SJCRH30 (cell line): ENCODE measurements at regions not wholly inside any gene's neighbourhood (a gene's known extent, or its start where the extent isn't known, plus 50 kb on each side); places are given as distances from the start of the nearest gene placed in this dataset.
"Not testable (repeated sequence)": the region's sequence is repeated elsewhere in the genome, so short reads cannot be mapped to it uniquely, and the experiment has no call there.

Experiments used
- DNase-seq, 2 experiments: peaks; one replicate each; pipeline ENCODE4 v3.0.0-alpha.2; 2015 to 2020
- H3K27ac ChIP-seq: fragments of 250-450 bp; sonication (Bioruptor Pico); 2 replicates; pipeline ENCODE4 v1.5.1; 2020; ENCODE audit warnings: mild to moderate bottlenecking, moderate library complexity
- H3K27me3 ChIP-seq: fragments of 250-450 bp; sonication (Bioruptor Pico); 2 replicates; pipeline ENCODE4 v1.5.1; 2020; ENCODE audit warnings: mild to moderate bottlenecking, moderate library complexity
- H3K36me3 ChIP-seq: fragments of 250-450 bp; sonication (Bioruptor Pico); 2 replicates; pipeline ENCODE4 v1.5.1; 2020; ENCODE audit warnings: mild to moderate bottlenecking, moderate library complexity
- H3K4me1 ChIP-seq: fragments of 250-450 bp; sonication (Bioruptor Pico); 2 replicates; pipeline ENCODE4 v1.5.1; 2020; ENCODE audit warnings: mild to moderate bottlenecking, moderate library complexity
- H3K4me3 ChIP-seq: fragments of 250-450 bp; sonication (Bioruptor Pico); 2 replicates; pipeline ENCODE4 v1.5.1; 2020; ENCODE audit warnings: mild to moderate bottlenecking, moderate library complexity
- H3K9me3 ChIP-seq: fragments of 250-450 bp; sonication (Bioruptor Pico); replicated peaks from 2 replicates; pipeline ENCODE4 v1.5.1; 2020; ENCODE audit warnings: mild to moderate bottlenecking, moderate library complexity

- H3K36me3 ChIP-seq, result no peaks in the 10 kb centered on the region
- no peak overlapping the region for H3K27ac ChIP-seq
- no peaks in the 10 kb centered on the region for H3K9me3 ChIP-seq
- H3K4me3 ChIP-seq, result no peak overlapping the region
- H3K4me1 ChIP-seq, result no peaks in the 10 kb centered on the region
- no peaks in the 10 kb centered on the region for H3K27me3 ChIP-seq
- no peak for DNase-seq
Measured at GRCh38 chr6:14992382-14992781, 253.5 kb upstream of the JARID2 start.

DNA sequence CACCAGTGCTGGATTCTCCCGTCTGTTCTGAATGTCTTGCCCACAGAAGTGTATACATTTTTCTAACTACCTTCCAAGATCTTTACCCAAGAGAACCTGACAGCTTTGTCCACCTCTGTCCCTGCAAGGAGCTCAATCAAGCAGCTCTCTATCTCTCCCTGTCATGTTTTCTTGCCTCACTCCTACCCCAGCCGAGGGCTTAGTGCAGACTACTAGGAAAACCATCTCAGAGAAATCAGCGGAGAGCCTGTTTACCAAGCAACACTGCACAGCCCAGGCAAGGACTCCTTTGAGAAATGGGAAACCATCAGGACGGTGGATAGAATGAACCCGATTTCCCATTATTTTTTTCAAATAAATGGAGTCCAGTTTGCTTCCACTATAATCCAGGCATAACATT lies 250.7 kb upstream of the JARID2 start:
- Histone ChIP-seq H3K27ac (no peak overlapping the region), H3K36me3 (no peaks in the 10 kb centered on the region), H3K4me3 (no peak overlapping the region), H3K9me3 (no peaks in the 10 kb centered on the region), H3K4me1 (no peaks in the 10 kb centered on the region), H3K27me3 (no peaks in the 10 kb centered on the region)
- no peak for DNase-seq

- Histone ChIP-seq H3K27ac (no peak overlapping the region), H3K4me3 (no peak overlapping the region)
- no peak for DNase-seq
Measured at GRCh38 chr6:14995966-14996602, 249.8 kb upstream of the JARID2 start.

GRCh38 chr6:14996892-14997291 lies 249.0 kb upstream of the JARID2 start:
- H3K36me3 ChIP-seq, result no peaks in the 10 kb centered on the region

More at GRCh38 chr6:14995966-14996602, 249.8 kb upstream of the JARID2 start:
- Histone ChIP-seq H3K36me3 (no peaks in the 10 kb centered on the region), H3K4me1 (no peaks in the 10 kb centered on the region), H3K9me3 (no peaks in the 10 kb centered on the region), H3K27me3 (no peaks in the 10 kb centered on the region)

GRCh38 chr6:14997507-14997906 lies 248.4 kb upstream of the JARID2 start:
- DNase-seq, result no peak
- H3K4me1 ChIP-seq, result no peaks in the 10 kb centered on the region

More at GRCh38 chr6:14996892-14997291, 249.0 kb upstream of the JARID2 start:
- H3K4me1 ChIP-seq, result no peaks in the 10 kb centered on the region
- no peak for DNase-seq
- no peak overlapping the region for H3K4me3 ChIP-seq
- no peaks in the 10 kb centered on the region for H3K9me3 ChIP-seq
- H3K27ac ChIP-seq, result no peak overlapping the region
- no peaks in the 10 kb centered on the region for H3K27me3 ChIP-seq

DNA sequence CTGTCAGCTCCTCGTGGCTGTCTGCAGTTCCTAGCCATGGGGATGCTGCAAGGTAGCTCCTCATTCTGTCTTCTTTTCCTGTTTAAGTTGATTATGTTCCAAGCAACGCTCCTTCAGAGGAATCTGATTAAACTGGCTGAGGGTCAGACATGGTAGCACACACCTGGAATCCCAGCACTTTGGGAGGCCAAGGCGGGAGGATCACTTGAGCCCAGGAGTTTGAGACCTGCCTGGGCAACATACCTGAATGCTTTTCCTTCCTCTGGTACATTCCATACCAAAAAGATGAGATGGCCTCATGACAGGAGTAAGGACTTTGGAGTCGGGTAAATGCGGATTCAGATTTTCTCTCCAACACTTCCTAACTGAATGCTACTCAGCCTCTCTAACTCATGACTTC lies 246.8 kb upstream of the JARID2 start:
- H3K9me3 ChIP-seq, result no peaks in the 10 kb centered on the region
- no peak for DNase-seq
- no peak overlapping the region for H3K4me3 ChIP-seq
- H3K27me3 ChIP-seq, result no peaks in the 10 kb centered on the region
- no peaks in the 10 kb centered on the region for H3K36me3 ChIP-seq
- H3K27ac ChIP-seq, result no peak overlapping the region
- no peaks in the 10 kb centered on the region for H3K4me1 ChIP-seq

More at GRCh38 chr6:14997507-14997906, 248.4 kb upstream of the JARID2 start:
- no peaks in the 10 kb centered on the region for H3K9me3 ChIP-seq
- H3K27ac ChIP-seq, result no peak overlapping the region
- no peak overlapping the region for H3K4me3 ChIP-seq
- H3K36me3 ChIP-seq, result no peaks in the 10 kb centered on the region
- no peaks in the 10 kb centered on the region for H3K27me3 ChIP-seq

GRCh38 chr6:15001326-15001910 lies 244.5 kb upstream of the JARID2 start:
- Histone ChIP-seq H3K9me3 (no peaks in the 10 kb centered on the region), H3K27ac (no peak overlapping the region)
- DNase-seq, result peak in 1 of 2 experiments; percentile 27

DNA sequence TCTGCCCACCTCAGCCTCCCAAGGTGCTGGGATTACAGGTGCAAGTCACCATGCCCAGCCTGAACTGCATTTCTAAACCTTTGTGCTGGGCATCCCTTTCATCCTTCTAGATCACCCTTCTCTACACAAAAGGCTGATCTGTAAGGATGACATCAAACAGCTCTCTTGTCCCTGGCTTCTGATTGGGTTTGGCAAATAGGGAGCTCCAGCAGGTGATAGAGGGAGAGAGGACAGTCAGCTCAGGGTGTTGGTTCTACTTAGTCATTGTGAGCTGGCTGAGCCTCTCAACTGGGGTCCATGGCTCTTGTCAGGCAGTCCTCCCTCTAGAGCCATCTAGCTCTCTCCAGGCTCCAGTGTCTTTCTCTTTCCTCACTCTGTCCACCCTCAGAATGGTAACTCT lies 237.6 kb upstream of the JARID2 start:
- peaks cover 9% of the 10 kb centered on the region for H3K4me1 ChIP-seq
- no peak overlapping the region for H3K4me3 ChIP-seq
- H3K27ac ChIP-seq, result no peak overlapping the region
- H3K36me3 ChIP-seq, result no peaks in the 10 kb centered on the region
- no peaks in the 10 kb centered on the region for H3K9me3 ChIP-seq
- DNase-seq, result no peak
- H3K27me3 ChIP-seq, result no peaks in the 10 kb centered on the region

More at GRCh38 chr6:15001326-15001910, 244.5 kb upstream of the JARID2 start:
- H3K27me3 ChIP-seq, result no peaks in the 10 kb centered on the region
- H3K4me1 ChIP-seq, result no peaks in the 10 kb centered on the region
- H3K36me3 ChIP-seq, result no peaks in the 10 kb centered on the region
- H3K4me3 ChIP-seq, result no peak overlapping the region

GRCh38 chr6:15014958-15015357 lies 230.9 kb upstream of the JARID2 start:
- H3K4me3 ChIP-seq, result no peak overlapping the region
- no peaks in the 10 kb centered on the region for H3K27me3 ChIP-seq
- peaks cover 4% of the 10 kb centered on the region for H3K4me1 ChIP-seq
- H3K36me3 ChIP-seq, result no peaks in the 10 kb centered on the region
- H3K27ac ChIP-seq, result no peak overlapping the region
- no peaks in the 10 kb centered on the region for H3K9me3 ChIP-seq
- no peak for DNase-seq

DNA sequence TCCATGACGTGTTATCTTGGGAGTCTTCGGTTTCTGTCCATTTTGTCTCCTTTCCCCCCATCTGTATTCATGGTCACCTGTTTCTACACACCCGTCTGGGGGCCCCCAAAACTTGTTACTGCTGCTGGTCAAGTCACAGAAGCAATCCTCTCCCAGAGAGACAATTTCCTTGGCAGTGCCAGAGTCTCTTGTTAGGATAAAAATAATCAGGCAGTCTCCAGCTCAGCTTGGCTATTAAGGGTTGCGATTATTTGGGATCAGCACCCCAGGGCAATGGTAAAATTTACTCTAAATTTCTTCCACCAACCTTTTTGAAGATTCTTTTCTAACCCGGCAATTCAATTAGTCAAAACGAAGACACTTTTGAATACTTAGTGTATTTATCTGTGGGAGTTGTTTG lies 229.1 kb upstream of the JARID2 start:
- no peaks in the 10 kb centered on the region for H3K9me3 ChIP-seq
- H3K36me3 ChIP-seq, result no peaks in the 10 kb centered on the region
- DNase-seq, result no peak
- no peak overlapping the region for H3K27ac ChIP-seq
- H3K4me1 ChIP-seq, result no peaks in the 10 kb centered on the region
- H3K4me3 ChIP-seq, result no peak overlapping the region
- no peaks in the 10 kb centered on the region for H3K27me3 ChIP-seq

DNA sequence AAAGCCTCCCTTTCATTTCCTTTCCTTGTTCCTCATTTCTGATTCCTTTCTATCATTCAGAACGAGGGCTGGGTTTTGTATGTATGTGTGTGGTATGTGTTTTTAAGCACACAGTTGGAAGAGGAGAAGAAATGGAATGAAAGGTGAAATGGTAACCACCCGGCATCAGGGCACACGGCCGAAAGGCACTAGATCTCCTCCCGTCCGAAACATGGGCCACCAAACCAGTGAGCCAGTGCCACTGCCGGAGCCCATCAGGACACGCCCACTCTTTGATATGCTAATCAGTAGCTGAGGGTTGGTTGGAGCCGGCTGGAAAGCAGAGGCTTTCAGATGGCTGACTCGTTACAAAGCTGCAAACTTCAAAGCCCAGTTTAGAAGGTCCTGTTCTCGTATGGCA lies 228.6 kb upstream of the JARID2 start:
- no peak for DNase-seq
- Histone ChIP-seq H3K36me3 (no peaks in the 10 kb centered on the region), H3K4me1 (no peaks in the 10 kb centered on the region), H3K27ac (no peak overlapping the region), H3K4me3 (no peak overlapping the region), H3K27me3 (no peaks in the 10 kb centered on the region), H3K9me3 (no peaks in the 10 kb centered on the region)

- DNase-seq, result no peak
- no peaks in the 10 kb centered on the region for H3K27me3 ChIP-seq
- no peak overlapping the region for H3K27ac ChIP-seq
- no peaks in the 10 kb centered on the region for H3K4me1 ChIP-seq
- H3K36me3 ChIP-seq, result no peaks in the 10 kb centered on the region
- H3K4me3 ChIP-seq, result no peak overlapping the region
- no peaks in the 10 kb centered on the region for H3K9me3 ChIP-seq
Measured at GRCh38 chr6:15017803-15018202, 228.1 kb upstream of the JARID2 start.

DNA sequence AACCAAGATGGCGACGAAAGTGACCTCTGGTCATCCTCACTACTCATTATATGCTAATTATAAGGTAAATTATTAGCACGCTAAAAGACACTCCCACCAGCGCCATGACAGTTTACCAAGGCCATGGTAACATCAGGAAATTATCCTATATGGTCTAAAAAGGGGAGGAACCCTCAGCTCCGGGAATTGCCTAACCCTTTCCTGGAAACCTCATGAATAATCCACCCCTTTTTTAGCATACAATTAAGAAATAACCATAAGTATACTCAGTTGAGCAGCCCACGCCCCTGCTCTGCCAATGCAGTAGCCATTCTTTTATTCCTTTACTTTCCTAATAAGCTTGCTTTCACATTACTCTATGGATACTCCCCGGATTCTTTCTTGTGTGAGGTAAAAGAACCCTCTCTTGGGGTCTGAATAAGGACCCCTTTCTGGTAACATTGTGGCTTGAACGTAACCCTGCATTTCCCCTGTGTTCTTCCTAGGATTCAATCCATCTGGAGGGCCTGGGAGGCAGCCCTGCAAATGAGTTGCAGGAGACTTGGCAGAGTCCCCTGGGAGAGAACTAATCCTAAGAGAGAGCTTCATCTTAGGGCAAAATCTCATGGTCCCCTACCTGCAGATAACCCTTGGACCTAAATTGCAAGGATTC lies 225.6 kb upstream of the JARID2 start:
- Histone ChIP-seq H3K9me3 (no peaks in the 10 kb centered on the region), H3K4me1 (no peaks in the 10 kb centered on the region), H3K27me3 (no peaks in the 10 kb centered on the region), H3K27ac (no peak overlapping the region), H3K36me3 (no peaks in the 10 kb centered on the region), H3K4me3 (no peak overlapping the region)
- no peak for DNase-seq

DNA sequence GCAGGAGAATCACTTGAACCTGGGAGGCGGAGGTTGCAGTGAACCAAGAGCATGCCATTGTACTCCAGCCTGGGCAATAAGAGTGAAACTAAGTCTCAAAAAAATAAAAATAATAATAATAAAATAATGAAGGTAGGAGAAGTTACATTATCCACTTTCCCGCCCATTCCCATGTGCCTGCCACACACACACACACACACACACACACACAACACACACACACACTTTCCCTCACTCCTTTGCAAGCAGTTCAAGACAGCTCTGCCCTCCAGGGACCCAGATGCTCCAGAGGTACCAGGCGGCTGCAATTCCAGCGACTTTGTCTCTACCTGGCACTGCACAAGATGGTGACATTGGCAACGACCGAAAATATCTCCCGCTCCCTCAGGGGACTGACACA lies 224.8 kb upstream of the JARID2 start:
- no peak for DNase-seq

DNA sequence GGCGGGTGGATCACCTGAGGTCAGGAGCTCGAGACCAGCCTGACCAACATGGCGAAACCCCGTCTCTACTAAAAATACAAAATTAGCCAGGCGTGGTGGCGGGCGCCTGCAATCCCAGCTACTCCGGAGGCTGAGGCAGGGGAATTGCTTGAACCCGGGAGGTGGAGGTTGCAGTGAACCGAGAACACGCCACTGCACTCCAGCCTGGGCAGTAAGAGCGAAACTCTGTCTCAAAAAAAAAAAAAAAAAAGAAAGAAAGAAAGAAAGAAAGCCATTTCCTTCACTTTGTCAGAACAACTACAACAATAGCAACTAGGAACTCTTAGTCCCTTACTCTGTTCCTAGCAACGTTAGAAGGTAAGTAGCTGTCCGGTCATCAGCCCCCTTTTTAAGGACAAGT lies 222.9 kb upstream of the JARID2 start:
- H3K27ac ChIP-seq, H3K36me3 ChIP-seq, H3K4me1 ChIP-seq, H3K4me3 ChIP-seq, H3K27me3 ChIP-seq, H3K9me3 ChIP-seq, DNase-seq: not testable (repeated sequence)

More for the DNA sequence above, 224.8 kb upstream of the JARID2 start:
- Histone ChIP-seq H3K27ac (peak overlapping the region; percentile 80), H3K4me1 (no peaks in the 10 kb centered on the region), H3K27me3 (no peaks in the 10 kb centered on the region), H3K36me3 (no peaks in the 10 kb centered on the region), H3K9me3 (no peaks in the 10 kb centered on the region), H3K4me3 (peak overlapping the region; percentile 51)
